ENCODE measurements at regions not wholly inside any gene's neighbourhood (a gene's known extent, or its start where the extent isn't known, plus 50 kb on each side); places are given as distances from the start of the nearest gene placed in this dataset.

DNA sequence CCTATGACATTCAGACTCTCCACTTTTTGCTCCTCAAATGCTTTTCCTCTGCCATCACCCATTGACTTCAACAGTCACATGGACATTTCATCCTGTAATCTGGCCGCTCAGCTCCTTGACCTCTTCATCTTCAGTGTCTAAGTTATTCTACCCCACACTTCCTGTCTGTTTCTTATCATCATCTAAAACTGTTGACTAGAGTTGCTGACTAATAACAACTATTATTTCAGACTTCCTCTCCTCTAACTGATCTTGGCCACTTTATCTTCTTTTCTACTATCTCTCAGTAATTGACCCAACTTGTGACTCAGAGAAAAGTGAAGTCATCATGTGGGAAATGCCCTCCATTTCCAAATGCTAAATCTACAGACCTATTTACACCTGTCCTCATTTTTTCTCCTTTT is 254.7 kb upstream of the TRPC7 start:
- ChIA-PET CTCF (no interaction called here), POLR2A (no interaction called here)
- Histone ChIP-seq H3K4me2 (no peak overlapping the region), H3K4me3 (no peak overlapping the region), H3K27ac (no peak overlapping the region), H3K9me3 (no peaks in the 10 kb centered on the region), H3K4me1 (no peaks in the 10 kb centered on the region)
- ATAC-seq (no peak), FAIRE-seq (no peak), DNase-seq (ENCODE audit: low read depth in 1 of 2, low spot score in 1 of 2) (peak in 1 of 2 experiments; percentile 16)
- TF ChIP-seq, protein P1, sequence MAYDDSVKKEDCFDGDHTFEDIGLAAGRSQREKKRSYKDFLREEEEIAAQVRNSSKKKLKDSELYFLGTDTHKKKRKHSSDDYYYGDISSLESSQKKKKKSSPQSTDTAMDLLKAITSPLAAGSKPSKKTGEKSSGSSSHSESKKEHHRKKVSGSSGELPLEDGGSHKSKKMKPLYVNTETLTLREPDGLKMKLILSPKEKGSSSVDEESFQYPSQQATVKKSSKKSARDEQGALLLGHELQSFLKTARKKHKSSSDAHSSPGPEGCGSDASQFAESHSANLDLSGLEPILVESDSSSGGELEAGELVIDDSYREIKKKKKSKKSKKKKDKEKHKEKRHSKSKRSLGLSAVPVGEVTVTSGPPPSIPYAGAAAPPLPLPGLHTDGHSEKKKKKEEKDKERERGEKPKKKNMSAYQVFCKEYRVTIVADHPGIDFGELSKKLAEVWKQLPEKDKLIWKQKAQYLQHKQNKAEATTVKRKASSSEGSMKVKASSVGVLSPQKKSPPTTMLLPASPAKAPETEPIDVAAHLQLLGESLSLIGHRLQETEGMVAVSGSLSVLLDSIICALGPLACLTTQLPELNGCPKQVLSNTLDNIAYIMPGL (CRISPR knock-in tag; IDR thresholded peaks at IDR 0.05; ENCODE audit: borderline replicate concordance) = no peak
- TF ChIP-seq, protein P2, sequence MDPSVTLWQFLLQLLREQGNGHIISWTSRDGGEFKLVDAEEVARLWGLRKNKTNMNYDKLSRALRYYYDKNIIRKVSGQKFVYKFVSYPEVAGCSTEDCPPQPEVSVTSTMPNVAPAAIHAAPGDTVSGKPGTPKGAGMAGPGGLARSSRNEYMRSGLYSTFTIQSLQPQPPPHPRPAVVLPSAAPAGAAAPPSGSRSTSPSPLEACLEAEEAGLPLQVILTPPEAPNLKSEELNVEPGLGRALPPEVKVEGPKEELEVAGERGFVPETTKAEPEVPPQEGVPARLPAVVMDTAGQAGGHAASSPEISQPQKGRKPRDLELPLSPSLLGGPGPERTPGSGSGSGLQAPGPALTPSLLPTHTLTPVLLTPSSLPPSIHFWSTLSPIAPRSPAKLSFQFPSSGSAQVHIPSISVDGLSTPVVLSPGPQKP (IDR thresholded peaks at IDR 0.05; ENCODE audit: low read depth, low read length) = no peak
- TF ChIP-seq SREBF2 (IDR thresholded peaks at IDR 0.05) (no peak), POLR2AphosphoS2 (conservative IDR thresholded peaks at IDR 0.05; ENCODE audit: low read length) (no peak), CHD2 (IDR thresholded peaks at IDR 0.05; ENCODE audit: low read length, partially characterized antibody) (no peak), GATA3 (IDR thresholded peaks at IDR 0.05; ENCODE audit: borderline replicate concordance) (no peak), MAFK (IDR thresholded peaks at IDR 0.05; ENCODE audit: partially characterized antibody) (no peak), RAD21 (conservative IDR thresholded peaks at IDR 0.05 in 1 of 2, IDR thresholded peaks at IDR 0.05 in 1 of 2) (no peak), JUNB (IDR thresholded peaks at IDR 0.05) (no peak), RNF2 (IDR thresholded peaks at IDR 0.05; ENCODE audit: borderline replicate concordance, low read depth) (no peak), MAZ (IDR thresholded peaks at IDR 0.05; ENCODE audit: borderline replicate concordance, low read depth, low read length) (no peak), PHF8 (IDR thresholded peaks at IDR 0.05; ENCODE audit: borderline replicate concordance, low read depth) (no peak), RFX5 (IDR thresholded peaks at IDR 0.05) (no peak), CHD4 (IDR thresholded peaks at IDR 0.05; ENCODE audit: borderline replicate concordance) (no peak)
- TF ChIP-seq, protein P3, sequence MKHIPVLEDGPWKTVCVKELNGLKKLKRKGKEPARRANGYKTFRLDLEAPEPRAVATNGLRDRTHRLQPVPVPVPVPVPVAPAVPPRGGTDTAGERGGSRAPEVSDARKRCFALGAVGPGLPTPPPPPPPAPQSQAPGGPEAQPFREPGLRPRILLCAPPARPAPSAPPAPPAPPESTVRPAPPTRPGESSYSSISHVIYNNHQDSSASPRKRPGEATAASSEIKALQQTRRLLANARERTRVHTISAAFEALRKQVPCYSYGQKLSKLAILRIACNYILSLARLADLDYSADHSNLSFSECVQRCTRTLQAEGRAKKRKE (CRISPR knock-in tag; IDR thresholded peaks at IDR 0.05; ENCODE audit: low read depth) = no peak
- TF ChIP-seq, protein P4, sequence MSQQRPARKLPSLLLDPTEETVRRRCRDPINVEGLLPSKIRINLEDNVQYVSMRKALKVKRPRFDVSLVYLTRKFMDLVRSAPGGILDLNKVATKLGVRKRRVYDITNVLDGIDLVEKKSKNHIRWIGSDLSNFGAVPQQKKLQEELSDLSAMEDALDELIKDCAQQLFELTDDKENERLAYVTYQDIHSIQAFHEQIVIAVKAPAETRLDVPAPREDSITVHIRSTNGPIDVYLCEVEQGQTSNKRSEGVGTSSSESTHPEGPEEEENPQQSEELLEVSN (IDR thresholded peaks at IDR 0.05; ENCODE audit: borderline replicate concordance, low read depth) = no peak
- WGBS (ENCODE audit: missing lambda C conversion rate) = 0% methylated on average over 1 of the region's 1 CpG

DNA sequence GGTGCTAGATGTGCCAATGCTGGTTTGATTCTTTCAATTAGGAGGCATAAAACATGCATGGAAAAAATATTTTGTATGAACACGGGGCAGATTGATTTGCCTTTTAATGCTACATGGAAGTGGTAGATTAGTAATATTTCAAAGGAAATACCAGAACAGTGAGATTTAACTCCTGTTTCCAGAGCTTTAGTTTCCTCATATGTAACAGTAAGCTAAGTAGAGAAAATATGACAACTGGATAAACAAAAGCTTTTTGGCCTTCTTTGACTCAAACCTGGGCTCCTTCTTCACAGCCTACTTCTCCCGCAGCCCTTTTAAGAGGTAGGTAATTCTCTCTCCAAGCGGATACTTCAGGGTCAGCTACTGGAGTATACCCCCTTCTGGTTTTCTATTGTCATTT is 254.2 kb upstream of the TRPC7 start:
- 35% methylated on average over 3 of the region's 3 CpGs for WGBS (ENCODE audit: missing lambda C conversion rate)
- ChIA-PET POLR2A (no interaction called here), CTCF (no interaction called here)
- TF ChIP-seq SMC3 (IDR thresholded peaks at IDR 0.05) (no peak), FOSB (CRISPR knock-in tag; IDR thresholded peaks at IDR 0.05) (no peak), NFE2L2 (conservative IDR thresholded peaks at IDR 0.05; ENCODE audit: low read length) (no peak), NR3C1 (IDR thresholded peaks at IDR 0.05) (no peak), RFX5 (IDR thresholded peaks at IDR 0.05) (no peak), ZC3H11A (IDR thresholded peaks at IDR 0.05) (no peak)
- no peak for DNase-seq (ENCODE audit: low read depth in 1 of 2, low spot score in 1 of 2)
- Histone ChIP-seq H3K27ac (no peak overlapping the region), H3K4me3 (no peak overlapping the region), H3K9me3 (no peaks in the 10 kb centered on the region), H3K4me2 (no peak overlapping the region), H3K4me1 (no peaks in the 10 kb centered on the region)
- FAIRE-seq = no peak
- no peak for ATAC-seq

Data from A549 (cell line).